ENCODE measurements at regions not wholly inside any gene's neighbourhood (a gene's known extent, or its start where the extent isn't known, plus 50 kb on each side); places are given as distances from the start of the nearest gene placed in this dataset.
"Not testable (repeated sequence)": the region's sequence is repeated elsewhere in the genome, so short reads cannot be mapped to it uniquely, and the experiment has no call there.

DNA sequence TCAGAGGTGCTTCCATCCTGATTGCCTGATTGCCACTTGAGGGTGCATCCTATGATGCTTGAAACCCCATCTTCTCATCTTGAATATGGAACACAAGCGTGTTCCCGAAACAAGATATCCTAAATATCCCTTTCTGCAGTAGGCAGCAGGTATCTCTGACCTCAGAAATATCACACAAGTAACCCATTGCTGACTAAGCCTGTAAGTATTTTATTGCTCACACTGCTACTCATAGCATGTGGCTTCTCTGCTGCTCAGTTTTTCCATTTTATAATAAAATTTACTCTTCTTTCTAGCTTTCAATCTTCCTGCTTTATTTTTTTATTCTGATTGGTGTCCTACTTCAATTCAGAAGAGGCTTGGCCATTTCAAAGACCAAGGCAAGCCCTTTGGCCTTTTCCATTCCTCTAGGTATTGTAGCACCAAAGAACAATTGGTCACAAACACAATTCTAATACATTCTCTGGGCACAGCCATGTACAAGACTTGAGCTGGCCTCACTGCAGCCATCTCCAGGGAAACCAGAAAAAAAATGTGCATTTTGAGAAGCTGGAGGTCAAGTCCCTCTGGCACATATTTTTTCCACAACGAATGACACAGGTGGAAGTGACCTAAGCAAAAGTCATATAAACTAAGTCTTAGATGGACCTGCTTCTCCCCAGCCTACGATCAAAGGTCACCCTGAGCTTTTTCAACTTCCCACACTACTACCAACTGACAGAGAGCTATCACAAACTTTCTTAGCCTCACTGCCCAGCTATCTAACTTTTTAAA is 107.0 kb downstream of the OR13H1 start:
- Mint-ChIP-seq H3K36me3 (ENCODE audit: low read depth) (no peaks in the 10 kb centered on the region), H3K9me3 (no peaks in the 10 kb centered on the region), H3K27me3 (ENCODE audit: low read depth) (peaks cover 6% of the 10 kb centered on the region), H3K27ac (no peak overlapping the region), H3K4me3 (no peak overlapping the region), H3K4me1 (ENCODE audit: low read depth) (peaks cover 7% of the 10 kb centered on the region)
- intact Hi-C loops (cut with micrococcal nuclease): no loop called here
- no peak for DNase-seq
- CTCF ChIA-PET: no interaction called here

DNA sequence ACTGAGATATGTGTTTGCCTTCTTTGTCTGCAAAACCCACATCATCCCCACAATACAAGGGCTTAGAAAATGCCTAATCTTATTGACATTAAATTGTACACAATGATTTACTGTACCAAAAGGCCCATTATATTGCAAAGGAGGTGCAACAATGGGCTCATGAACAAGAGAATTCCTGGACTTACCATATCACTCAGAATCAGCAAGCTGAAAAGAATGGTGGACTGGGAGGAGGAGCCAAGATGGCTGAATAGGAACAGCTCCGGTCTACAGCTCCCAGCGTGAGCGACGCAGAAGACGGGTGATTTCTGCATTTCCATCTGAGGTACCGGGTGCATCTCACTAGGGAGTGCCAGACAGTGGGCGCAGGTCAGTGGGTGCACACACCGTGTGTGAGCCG is 119.9 kb downstream of the OR13H1 start:
- H3K27me3 Mint-ChIP-seq (ENCODE audit: low read depth); CTCF ChIA-PET: not testable (repeated sequence)

DNA sequence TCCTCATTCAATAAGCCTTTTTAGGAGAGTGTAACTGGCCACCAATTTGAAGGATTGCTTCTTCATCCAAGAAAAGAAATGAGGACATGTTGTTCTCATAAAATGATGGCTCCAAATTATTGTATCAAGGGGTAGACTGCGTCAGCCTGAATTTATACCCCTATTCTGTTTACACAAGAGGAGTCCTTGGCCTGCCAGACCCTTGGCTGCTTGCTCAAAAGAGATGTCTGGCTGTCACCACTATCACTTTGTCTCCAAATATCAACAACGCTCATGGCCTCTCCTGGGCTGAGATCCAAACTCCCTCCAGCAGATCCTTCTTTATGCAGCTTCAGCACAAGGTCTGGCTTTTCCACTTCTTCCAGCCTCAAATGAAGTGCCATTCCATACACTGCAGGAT is 127.9 kb downstream of the OR13H1 start:
- intact Hi-C loops (cut with micrococcal nuclease): loop anchor here (10.0 kb wide), 1 partner anchor 607 kb away; no protein-coding TSS in a partner anchor
- no peaks in the 10 kb centered on the region for H3K27me3 Mint-ChIP-seq (ENCODE audit: low read depth)

More for the DNA sequence above, 119.9 kb downstream of the OR13H1 start:
- intact Hi-C loops (cut with micrococcal nuclease); H3K4me1 Mint-ChIP-seq (ENCODE audit: low read depth); H3K27ac Mint-ChIP-seq; H3K36me3 Mint-ChIP-seq (ENCODE audit: low read depth); H3K9me3 Mint-ChIP-seq; H3K4me3 Mint-ChIP-seq; DNase-seq: not testable (repeated sequence)

DNA sequence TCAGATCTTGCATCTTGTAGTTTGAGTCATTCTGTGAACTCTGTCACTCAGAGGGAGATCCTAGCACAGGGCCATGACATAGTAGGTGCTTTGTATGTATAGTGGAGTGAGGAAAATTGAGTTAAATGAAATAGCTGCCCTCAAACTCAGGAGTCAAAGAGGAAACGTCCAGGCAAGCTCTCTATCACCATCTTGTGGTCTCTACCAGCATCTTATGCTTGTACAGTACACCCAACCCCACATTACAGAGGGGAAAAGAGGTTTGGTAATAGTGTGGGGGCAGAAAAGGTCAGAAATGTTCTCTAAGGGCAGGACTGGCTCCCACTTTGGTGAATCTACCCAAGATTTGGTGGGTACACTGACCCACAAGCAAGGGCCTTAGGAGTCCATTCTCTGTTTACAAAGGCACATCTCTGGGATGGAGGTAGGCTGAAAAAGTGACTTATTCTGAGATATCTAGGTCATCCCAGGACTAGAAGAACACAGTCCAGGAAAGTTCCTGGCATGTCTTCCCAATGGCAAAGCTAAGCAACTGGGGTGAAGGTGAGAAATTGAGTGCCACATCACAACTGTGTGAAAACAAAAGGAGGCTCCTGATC is 131.8 kb downstream of the OR13H1 start:
- intact Hi-C loops (cut with micrococcal nuclease): loop anchor here (5.0 to 10.0 kb wide), 3 partner anchors 43 to 683 kb away; no protein-coding TSS in a partner anchor
- no peaks in the 10 kb centered on the region for H3K27me3 Mint-ChIP-seq (ENCODE audit: low read depth)

More for the DNA sequence above, 127.9 kb downstream of the OR13H1 start:
- DNase-seq: no peak
- no peak overlapping the region for H3K27ac Mint-ChIP-seq
- no peaks in the 10 kb centered on the region for H3K36me3 Mint-ChIP-seq (ENCODE audit: low read depth)
- CTCF ChIA-PET: no interaction called here
- H3K4me3 Mint-ChIP-seq: no peak overlapping the region
- H3K9me3 Mint-ChIP-seq: no peaks in the 10 kb centered on the region
- H3K4me1 Mint-ChIP-seq (ENCODE audit: low read depth): no peaks in the 10 kb centered on the region

DNA sequence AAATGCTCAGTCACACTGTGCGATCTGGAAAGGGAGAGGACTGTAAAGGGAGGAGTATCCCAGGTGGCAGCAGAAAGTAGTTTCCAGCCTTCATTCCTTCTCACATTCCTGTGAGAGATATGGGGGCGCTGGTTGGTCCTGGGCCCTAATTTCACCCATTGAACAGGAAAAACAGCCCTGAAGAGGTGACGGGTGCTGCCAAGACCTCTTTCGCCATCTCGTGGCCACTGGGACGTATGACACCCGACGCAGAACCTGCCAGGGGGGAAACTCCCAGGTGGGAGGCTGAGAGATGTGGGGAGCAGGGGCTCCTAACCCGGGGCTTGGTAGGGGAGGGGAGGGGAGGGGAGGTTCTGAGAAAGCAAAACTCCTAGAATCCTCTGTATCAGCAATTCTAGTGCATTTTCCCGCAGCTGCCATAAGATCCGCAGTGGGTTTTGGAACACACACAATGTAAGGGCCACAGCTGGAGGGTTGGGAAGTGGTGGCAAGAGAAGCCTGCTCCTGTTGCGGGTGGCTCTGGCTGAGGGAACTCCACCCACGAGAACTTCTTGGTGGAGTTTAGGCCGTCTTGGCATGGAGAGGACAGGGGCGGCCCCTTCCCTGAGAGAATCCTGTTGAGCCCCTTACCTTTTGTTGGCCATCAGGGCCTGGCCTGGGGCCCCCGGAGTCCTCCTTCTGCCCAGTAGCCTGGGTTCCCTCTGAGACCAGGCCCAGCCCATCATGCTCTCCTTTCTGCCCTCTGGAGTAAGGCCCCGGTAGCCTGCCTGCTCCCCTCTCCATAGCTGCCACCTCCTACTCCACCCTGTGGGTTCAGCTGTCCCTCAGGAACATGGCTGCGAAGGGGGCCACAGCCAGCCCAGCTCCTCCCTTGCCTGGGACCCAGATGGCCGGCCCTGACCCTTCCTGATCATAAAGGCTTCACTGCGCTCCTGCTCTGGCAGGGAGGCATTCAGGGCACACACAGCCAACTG is 134.1 kb downstream of the OR13H1 start:
- Mint-ChIP-seq H3K27ac (no peak overlapping the region), H3K27me3 (ENCODE audit: low read depth) (no peaks in the 10 kb centered on the region), H3K9me3 (no peaks in the 10 kb centered on the region), H3K4me1 (ENCODE audit: low read depth) (no peaks in the 10 kb centered on the region), H3K36me3 (ENCODE audit: low read depth) (no peaks in the 10 kb centered on the region), H3K4me3 (no peak overlapping the region)
- CTCF ChIA-PET: interaction anchor here (0.8 to 1.1 kb wide), 2 partner anchors 45 to 704 kb away, joined by 3 to 4 read pairs; no protein-coding TSS in a partner anchor
- peak; percentile 47 for DNase-seq
- intact Hi-C loops (cut with micrococcal nuclease): loop anchor here (1.0 to 10.0 kb wide), 4 partner anchors 46 to 702 kb away; no protein-coding TSS in a partner anchor

More for the DNA sequence above, 131.8 kb downstream of the OR13H1 start:
- no peak overlapping the region for H3K27ac Mint-ChIP-seq
- H3K36me3 Mint-ChIP-seq (ENCODE audit: low read depth): no peaks in the 10 kb centered on the region
- no peak overlapping the region for H3K4me3 Mint-ChIP-seq
- CTCF ChIA-PET: interaction anchor here (0.6 to 1.3 kb wide), 2 partner anchors 413 to 484 kb away, joined by 3 read pairs; no protein-coding TSS in a partner anchor
- DNase-seq: no peak
- no peaks in the 10 kb centered on the region for H3K9me3 Mint-ChIP-seq
- no peaks in the 10 kb centered on the region for H3K4me1 Mint-ChIP-seq (ENCODE audit: low read depth)

DNA sequence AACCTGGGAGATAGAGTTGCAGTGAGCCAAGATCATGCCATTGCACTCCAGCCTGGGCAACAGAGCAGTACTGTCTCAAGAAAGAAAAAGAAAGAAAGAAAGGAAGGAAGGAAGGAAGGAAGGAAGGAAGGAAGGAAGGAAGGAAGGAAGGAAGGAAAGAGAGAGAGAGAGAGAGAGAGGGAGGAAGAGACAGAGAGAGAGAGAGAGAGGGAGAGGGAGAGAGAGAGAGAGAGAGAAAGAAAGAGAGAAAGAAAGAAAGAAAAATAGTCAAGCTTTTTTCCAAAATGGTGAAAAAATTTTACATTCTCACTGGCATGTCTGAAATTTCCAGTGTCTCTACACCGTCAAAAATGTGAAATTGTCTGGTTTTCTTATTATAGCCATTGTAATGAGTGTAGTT is 138.9 kb downstream of the OR13H1 start:
- H3K27me3 Mint-ChIP-seq (ENCODE audit: low read depth); H3K4me3 Mint-ChIP-seq; DNase-seq; H3K4me1 Mint-ChIP-seq (ENCODE audit: low read depth); CTCF ChIA-PET; intact Hi-C loops (cut with micrococcal nuclease); H3K36me3 Mint-ChIP-seq (ENCODE audit: low read depth); H3K27ac Mint-ChIP-seq; H3K9me3 Mint-ChIP-seq: not testable (repeated sequence)

DNA sequence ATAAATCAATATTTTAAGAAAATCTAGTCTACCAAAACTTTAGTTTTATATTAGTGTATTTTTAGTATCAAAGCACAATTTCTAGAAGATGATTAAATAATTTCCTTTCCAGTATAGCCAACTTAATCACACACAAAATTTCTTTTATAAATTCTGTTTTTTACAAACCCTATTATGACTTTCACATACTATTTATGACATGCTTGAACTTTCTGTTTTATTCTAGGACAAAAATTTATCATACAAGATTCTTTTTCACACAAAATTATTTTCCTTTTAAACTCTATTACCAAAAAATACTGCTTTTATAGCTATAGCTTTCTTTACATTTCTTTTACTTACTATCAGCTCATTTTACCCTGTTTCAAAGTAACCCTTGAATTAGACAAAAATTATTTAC is 149.5 kb downstream of the OR13H1 start:
- Mint-ChIP-seq H3K4me1 (ENCODE audit: low read depth) (no peaks in the 10 kb centered on the region), H3K27ac (no peak overlapping the region)
- CTCF ChIA-PET: no interaction called here

DNA sequence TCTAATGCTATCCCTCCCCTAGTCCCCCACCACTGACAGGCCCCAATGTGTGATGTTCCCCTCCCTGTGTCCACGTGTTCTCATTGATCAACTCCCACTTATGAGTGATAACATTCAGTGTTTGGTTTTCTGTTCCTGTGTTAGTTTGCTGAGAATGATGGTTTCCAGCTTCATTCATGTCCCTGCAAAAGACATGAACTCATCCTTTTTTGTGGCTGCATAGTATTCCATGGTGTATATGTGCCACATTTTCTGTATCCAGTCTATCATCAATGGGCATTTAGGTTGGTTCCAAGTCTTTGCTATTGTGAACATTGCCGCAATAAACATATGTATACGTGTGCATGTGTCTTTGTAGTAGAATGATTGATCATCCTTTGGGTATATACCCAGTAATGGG is 153.1 kb downstream of the OR13H1 start:
- H3K4me1 Mint-ChIP-seq (ENCODE audit: low read depth); H3K27me3 Mint-ChIP-seq (ENCODE audit: low read depth); intact Hi-C loops (cut with micrococcal nuclease); H3K4me3 Mint-ChIP-seq; DNase-seq; H3K27ac Mint-ChIP-seq; CTCF ChIA-PET; H3K9me3 Mint-ChIP-seq: not testable (repeated sequence)
- peaks cover 17% of the 10 kb centered on the region for H3K36me3 Mint-ChIP-seq (ENCODE audit: low read depth)

More for the DNA sequence above, 149.5 kb downstream of the OR13H1 start:
- Mint-ChIP-seq H3K9me3 (no peaks in the 10 kb centered on the region), H3K27me3 (ENCODE audit: low read depth) (no peaks in the 10 kb centered on the region), H3K36me3 (ENCODE audit: low read depth) (peaks cover 14% of the 10 kb centered on the region), H3K4me3 (no peak overlapping the region)
- intact Hi-C loops (cut with micrococcal nuclease): no loop called here
- DNase-seq: no peak

DNA sequence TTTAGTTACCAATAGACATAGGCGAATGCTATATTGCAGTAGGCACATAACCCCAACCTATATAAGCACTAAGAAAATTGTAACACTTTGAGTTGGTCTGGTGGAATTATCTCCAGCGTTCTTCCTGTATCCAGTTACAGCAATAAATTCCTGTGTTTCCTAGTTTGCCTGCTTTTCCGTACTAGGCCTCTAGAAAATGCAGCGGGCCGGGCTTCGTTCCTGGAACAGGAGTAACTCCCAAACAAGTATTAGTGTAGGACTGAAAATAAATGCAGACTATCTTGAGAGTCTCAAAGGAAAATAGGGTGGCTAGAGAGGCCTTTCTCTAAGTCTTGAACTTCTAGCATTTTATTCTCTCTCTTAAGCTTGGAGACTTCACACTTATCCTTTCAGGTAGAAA is 159.8 kb downstream of the OR13H1 start:
- CTCF ChIA-PET: no interaction called here
- H3K27ac Mint-ChIP-seq: no peak overlapping the region
- H3K36me3 Mint-ChIP-seq (ENCODE audit: low read depth): peaks cover 11% of the 10 kb centered on the region
- H3K4me3 Mint-ChIP-seq: no peak overlapping the region
- no peaks in the 10 kb centered on the region for H3K27me3 Mint-ChIP-seq (ENCODE audit: low read depth)
- no peak for DNase-seq
- no peaks in the 10 kb centered on the region for H3K9me3 Mint-ChIP-seq
- intact Hi-C loops (cut with micrococcal nuclease): no loop called here
- H3K4me1 Mint-ChIP-seq (ENCODE audit: low read depth): no peaks in the 10 kb centered on the region

DNA sequence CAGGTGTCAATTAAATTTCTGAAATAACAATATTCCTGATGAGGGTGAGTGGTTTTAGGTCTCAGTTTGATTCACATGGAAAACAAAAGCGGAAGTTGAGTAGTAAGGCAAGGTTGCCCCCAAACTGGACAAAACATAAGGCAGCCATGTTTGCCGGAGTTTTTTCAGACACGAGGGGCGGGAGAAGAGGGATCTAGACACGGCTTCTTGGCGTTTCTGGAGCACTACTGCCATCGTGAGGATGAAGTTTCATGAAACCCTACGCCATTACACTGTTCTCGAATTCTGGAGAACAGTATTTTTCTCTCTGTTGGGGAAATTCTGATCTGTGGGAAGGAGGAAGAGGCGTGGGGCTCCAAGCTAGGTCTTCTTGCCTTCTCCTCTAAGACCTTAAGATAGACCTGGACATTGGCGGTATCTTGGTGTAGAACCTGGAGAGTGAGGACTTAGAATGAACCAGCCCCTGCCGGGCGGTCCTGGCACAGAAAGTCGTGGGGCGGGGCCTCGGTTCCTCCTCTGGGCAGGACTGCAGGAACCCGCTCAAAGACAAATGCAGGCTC is 160.3 kb downstream of the OR13H1 start:
- H3K27me3 Mint-ChIP-seq (ENCODE audit: low read depth): no peaks in the 10 kb centered on the region
- H3K27ac Mint-ChIP-seq: no peak overlapping the region
- H3K4me1 Mint-ChIP-seq (ENCODE audit: low read depth): no peaks in the 10 kb centered on the region
- CTCF ChIA-PET: no interaction called here
- H3K4me3 Mint-ChIP-seq: no peak overlapping the region
- DNase-seq: no peak
- H3K36me3 Mint-ChIP-seq (ENCODE audit: low read depth): peaks cover 10% of the 10 kb centered on the region
- intact Hi-C loops (cut with micrococcal nuclease): no loop called here
- H3K9me3 Mint-ChIP-seq: no peaks in the 10 kb centered on the region

DNA sequence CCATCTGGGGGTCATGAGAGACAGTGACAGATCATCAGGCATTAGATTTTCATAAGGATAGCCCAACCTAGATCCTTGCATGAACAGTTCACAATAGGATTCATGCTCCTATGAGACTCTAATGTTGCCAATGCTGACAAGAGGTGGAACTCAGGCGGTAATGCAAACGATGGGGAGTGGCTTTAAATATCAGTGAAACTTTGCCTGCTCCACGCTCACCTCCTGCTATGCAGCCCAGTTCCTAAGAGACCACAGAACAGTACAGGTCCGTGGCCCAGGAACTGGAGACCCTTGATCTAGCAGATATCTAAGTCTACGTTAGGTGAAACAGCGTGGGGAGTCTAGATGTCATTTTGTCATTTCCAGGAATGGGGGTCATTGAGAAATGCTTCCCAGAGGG is 165.7 kb downstream of the OR13H1 start:
- Mint-ChIP-seq H3K36me3 (ENCODE audit: low read depth) (peaks cover 23% of the 10 kb centered on the region), H3K27me3 (ENCODE audit: low read depth) (no peaks in the 10 kb centered on the region), H3K9me3 (no peaks in the 10 kb centered on the region), H3K4me3 (no peak overlapping the region), H3K27ac (no peak overlapping the region), H3K4me1 (ENCODE audit: low read depth) (no peaks in the 10 kb centered on the region)
- CTCF ChIA-PET: no interaction called here
- DNase-seq: no peak
- intact Hi-C loops (cut with micrococcal nuclease): no loop called here

DNA sequence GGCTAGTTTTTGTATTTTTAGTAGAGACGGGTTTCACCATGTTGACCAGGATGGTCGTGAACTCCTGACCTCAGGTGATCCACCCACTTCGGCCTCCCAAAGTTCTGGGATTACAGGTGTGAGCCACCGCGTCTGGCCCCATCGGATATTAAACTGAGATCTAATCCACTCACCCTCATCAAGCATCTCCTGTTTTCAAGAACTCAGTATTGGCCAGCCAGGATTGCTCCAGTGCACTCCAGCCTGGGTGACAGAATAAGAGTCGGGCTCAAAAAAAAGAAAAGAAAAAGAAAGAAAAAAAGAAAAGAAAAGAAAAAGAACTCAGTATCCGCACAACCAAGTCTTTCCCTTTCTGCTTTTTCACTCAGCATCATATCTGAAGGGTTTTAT is 167.6 kb downstream of the OR13H1 start:
- Mint-ChIP-seq H3K27ac (no peak overlapping the region), H3K27me3 (ENCODE audit: low read depth) (no peaks in the 10 kb centered on the region), H3K4me1 (ENCODE audit: low read depth) (no peaks in the 10 kb centered on the region), H3K4me3 (no peak overlapping the region), H3K36me3 (ENCODE audit: low read depth) (peaks cover 28% of the 10 kb centered on the region), H3K9me3 (no peaks in the 10 kb centered on the region)
- intact Hi-C loops (cut with micrococcal nuclease): no loop called here
- CTCF ChIA-PET: no interaction called here
- DNase-seq: no peak
